GM18873 (cell line): ENCODE measurements at regions not wholly inside any gene's neighbourhood (a gene's known extent, or its start where the extent isn't known, plus 50 kb on each side); places are given as distances from the start of the nearest gene placed in this dataset.

Source experiments
- ATAC-seq: cut with Tn5 transposase; IDR thresholded peaks from one replicate; pipeline ENCODE4 v1.9.1; 2021; ENCODE audit warnings: mild to moderate bottlenecking, moderate library complexity, moderate number of reproducible peaks; ENCODE audit not compliant: unreplicated experiment, low FRiP score

- no peak for ATAC-seq
Observed at GRCh38 chr2:223545830-223546229, 56.3 kb downstream of the SCG2 start.
